ENCODE measurements at regions not wholly inside any gene's neighbourhood (a gene's known extent, or its start where the extent isn't known, plus 50 kb on each side); places are given as distances from the start of the nearest gene placed in this dataset.

GRCh38 chr6:43861212-43861894 lies 91.3 kb downstream of the VEGFA start:
- no peaks in the 10 kb centered on the region for H3K36me3 ChIP-seq
- no peaks in the 10 kb centered on the region for H3K27me3 ChIP-seq
- TF ChIP-seq POLR2A (IDR thresholded peaks at IDR 0.05) (no peak), CTCF (IDR thresholded peaks at IDR 0.05) (no peak)
- H3K4me3 ChIP-seq, result no peak overlapping the region
- H3K9me3 ChIP-seq, result no peaks in the 10 kb centered on the region
- no peak overlapping the region for H3K27ac ChIP-seq
- H3K4me1 ChIP-seq, result no peaks in the 10 kb centered on the region
- no peak for DNase-seq

GRCh38 chr6:43860285-43860684 lies 90.3 kb downstream of the VEGFA start:
- TF ChIP-seq POLR2A (IDR thresholded peaks at IDR 0.05) (no peak), CTCF (IDR thresholded peaks at IDR 0.05) (no peak)
- no peaks in the 10 kb centered on the region for H3K36me3 ChIP-seq
- peak in 1 of 3 donors; percentile 18 for DNase-seq
- H3K4me1 ChIP-seq, result no peaks in the 10 kb centered on the region
- H3K27ac ChIP-seq, result no peak overlapping the region
- no peak overlapping the region for H3K4me3 ChIP-seq
- no peaks in the 10 kb centered on the region for H3K9me3 ChIP-seq
- H3K27me3 ChIP-seq, result no peaks in the 10 kb centered on the region

- Histone ChIP-seq H3K4me3 (no peak overlapping the region), H3K27ac (no peak overlapping the region), H3K4me1 (no peaks in the 10 kb centered on the region), H3K36me3 (no peaks in the 10 kb centered on the region), H3K9me3 (no peaks in the 10 kb centered on the region), H3K27me3 (no peaks in the 10 kb centered on the region)
- DNase-seq, result peak in 1 of 3 donors; percentile 5
- TF ChIP-seq POLR2A (IDR thresholded peaks at IDR 0.05) (no peak), CTCF (IDR thresholded peaks at IDR 0.05) (no peak)
These were observed 89.2 kb downstream of the VEGFA start for GRCh38 chr6:43859213-43859612.

- DNase-seq, result peak in 1 of 3 donors; percentile 16
- TF ChIP-seq POLR2A (IDR thresholded peaks at IDR 0.05) (no peak), CTCF (IDR thresholded peaks at IDR 0.05) (no peak)
- Histone ChIP-seq H3K36me3 (no peaks in the 10 kb centered on the region), H3K27me3 (no peaks in the 10 kb centered on the region), H3K27ac (no peak overlapping the region), H3K9me3 (no peaks in the 10 kb centered on the region), H3K4me1 (no peaks in the 10 kb centered on the region), H3K4me3 (no peak overlapping the region)
These were observed 88.4 kb downstream of the VEGFA start for GRCh38 chr6:43858161-43859153.

GRCh38 chr6:43856005-43856765 lies 86.2 kb downstream of the VEGFA start:
- no peaks in the 10 kb centered on the region for H3K9me3 ChIP-seq
- TF ChIP-seq POLR2A (IDR thresholded peaks at IDR 0.05) (no peak), CTCF (IDR thresholded peaks at IDR 0.05) (peak in 4 of 6 experiments; percentile 20 to 65 (median 56))
- H3K27ac ChIP-seq, result no peak overlapping the region
- H3K36me3 ChIP-seq, result no peaks in the 10 kb centered on the region
- peak in 2 of 3 donors; percentile 60 to 62 for DNase-seq
- no peaks in the 10 kb centered on the region for H3K27me3 ChIP-seq
- H3K4me3 ChIP-seq, result no peak overlapping the region
- no peaks in the 10 kb centered on the region for H3K4me1 ChIP-seq
